Esophagus squamous epithelium (tissue), 4 donors: ENCODE measurements at regions not wholly inside any gene's neighbourhood (a gene's known extent, or its start where the extent isn't known, plus 50 kb on each side); places are given as distances from the start of the nearest gene placed in this dataset.

Experiments
- POLR2A ChIP-seq, 4 donors: fragments of 450-650 bp; IDR thresholded peaks; one replicate each; pipeline ENCODE4 v1.6.1; 2017; ENCODE audit warnings: antibody characterized with exemption in 4 of 4, mild to moderate bottlenecking in 4 of 4, moderate library complexity in 3 of 4
- TF ChIP-seq, protein P1 (sequence below), 6 experiments: fragments of 450-650 bp in 4 of 6; fragments of 200-600 bp in 2 of 6; sonication (generic) in 2 of 6; IDR thresholded peaks; one replicate each; pipeline ENCODE4 v1.5.1; 2016 to 2019; ENCODE audit warnings: antibody characterized with exemption in 6 of 6, mild to moderate bottlenecking in 4 of 6, moderate library complexity in 4 of 6

DNA sequence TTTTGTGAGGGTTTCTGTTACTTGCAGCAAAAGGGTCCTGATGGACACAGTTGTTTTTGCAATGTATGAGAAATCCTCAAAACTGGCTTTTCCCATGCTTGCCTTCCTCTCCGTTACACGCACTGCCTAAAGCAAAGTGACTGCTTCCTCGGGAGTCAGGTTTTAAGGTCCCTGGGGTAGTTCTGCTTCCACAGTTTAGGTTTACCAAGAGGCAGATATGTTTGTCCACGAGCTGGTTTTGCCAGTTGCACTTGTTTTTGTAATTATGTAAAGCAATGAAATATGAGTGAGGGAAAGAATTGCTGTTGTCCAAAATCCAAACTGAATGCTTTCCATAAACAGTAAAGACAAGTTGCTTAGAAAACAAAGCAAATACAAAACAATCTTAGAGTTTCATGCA is 290.7 kb upstream of the AMIGO2 start:
- no peak for TF ChIP-seq POLR2A (IDR thresholded peaks at IDR 0.05)
- TF ChIP-seq, protein P1, sequence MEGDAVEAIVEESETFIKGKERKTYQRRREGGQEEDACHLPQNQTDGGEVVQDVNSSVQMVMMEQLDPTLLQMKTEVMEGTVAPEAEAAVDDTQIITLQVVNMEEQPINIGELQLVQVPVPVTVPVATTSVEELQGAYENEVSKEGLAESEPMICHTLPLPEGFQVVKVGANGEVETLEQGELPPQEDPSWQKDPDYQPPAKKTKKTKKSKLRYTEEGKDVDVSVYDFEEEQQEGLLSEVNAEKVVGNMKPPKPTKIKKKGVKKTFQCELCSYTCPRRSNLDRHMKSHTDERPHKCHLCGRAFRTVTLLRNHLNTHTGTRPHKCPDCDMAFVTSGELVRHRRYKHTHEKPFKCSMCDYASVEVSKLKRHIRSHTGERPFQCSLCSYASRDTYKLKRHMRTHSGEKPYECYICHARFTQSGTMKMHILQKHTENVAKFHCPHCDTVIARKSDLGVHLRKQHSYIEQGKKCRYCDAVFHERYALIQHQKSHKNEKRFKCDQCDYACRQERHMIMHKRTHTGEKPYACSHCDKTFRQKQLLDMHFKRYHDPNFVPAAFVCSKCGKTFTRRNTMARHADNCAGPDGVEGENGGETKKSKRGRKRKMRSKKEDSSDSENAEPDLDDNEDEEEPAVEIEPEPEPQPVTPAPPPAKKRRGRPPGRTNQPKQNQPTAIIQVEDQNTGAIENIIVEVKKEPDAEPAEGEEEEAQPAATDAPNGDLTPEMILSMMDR (IDR thresholded peaks at IDR 0.05) = no peak
